Ishikawa (cell line): ENCODE measurements at regions not wholly inside any gene's neighbourhood (a gene's known extent, or its start where the extent isn't known, plus 50 kb on each side); places are given as distances from the start of the nearest gene placed in this dataset.

Experiments
- CREB1 ChIP-seq: IDR thresholded peaks from 2 replicates; pipeline ENCODE4 v1.6.1; 2012; ENCODE audit warnings: low read depth
- EP300 ChIP-seq: IDR thresholded peaks from 2 replicates; pipeline ENCODE4 v1.6.1; 2012; ENCODE audit warnings: borderline replicate concordance
- RAD21 ChIP-seq: IDR thresholded peaks from 2 replicates; pipeline ENCODE4 v1.6.1; 2012; ENCODE audit warnings: low read depth
- YY1 ChIP-seq: IDR thresholded peaks from 2 replicates; pipeline ENCODE4 v1.6.1; 2012; ENCODE audit warnings: low read depth

DNA sequence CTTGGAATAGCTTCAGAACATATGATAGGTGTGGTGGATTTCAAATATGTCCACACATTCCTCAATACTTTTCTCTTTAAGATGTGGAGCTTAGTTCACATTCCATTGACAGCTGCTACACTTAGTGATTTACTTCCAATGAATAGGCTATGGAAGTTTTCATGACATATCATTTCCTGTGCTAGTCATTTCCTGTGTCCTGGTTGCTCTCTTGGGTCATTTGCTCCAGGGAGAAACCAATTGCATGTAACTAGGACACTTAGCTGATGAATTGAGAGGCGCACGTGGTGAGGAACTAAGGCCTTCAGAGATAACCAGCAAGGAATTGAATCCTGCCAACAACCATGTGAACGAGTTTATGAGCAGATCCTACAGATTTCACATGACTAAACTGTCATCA is 120.9 kb downstream of the SLC17A6 start:
- TF ChIP-seq CREB1 (no peak), YY1 (no peak), RAD21 (no peak), EP300 (no peak)
